ENCODE measurements at regions not wholly inside any gene's neighbourhood (a gene's known extent, or its start where the extent isn't known, plus 50 kb on each side); places are given as distances from the start of the nearest gene placed in this dataset.
"Not testable (repeated sequence)": the region's sequence is repeated elsewhere in the genome, so short reads cannot be mapped to it uniquely, and the experiment has no call there.

GRCh38 chr14:106083082-106083481 lies 556.7 kb downstream of the TMEM121 start:
- no peak for DNase-seq

- no peak for DNase-seq
These were observed 561.5 kb downstream of the TMEM121 start for GRCh38 chr14:106087837-106088236.

GRCh38 chr14:106088860-106089259 lies 562.5 kb downstream of the TMEM121 start:
- DNase-seq = not testable (repeated sequence)

GRCh38 chr14:106094654-106095189 lies 568.3 kb downstream of the TMEM121 start:
- DNase-seq = no peak

GRCh38 chr14:106107703-106108102 lies 581.3 kb downstream of the TMEM121 start:
- no peak for DNase-seq

- DNase-seq = no peak
These were observed 583.0 kb downstream of the TMEM121 start for GRCh38 chr14:106109337-106109736.

GRCh38 chr14:106115401-106115800 lies 589.0 kb downstream of the TMEM121 start:
- DNase-seq = no peak

GRCh38 chr14:106116339-106116930 lies 590.1 kb downstream of the TMEM121 start:
- DNase-seq = not testable (repeated sequence)

- DNase-seq = no peak
These were observed 593.7 kb downstream of the TMEM121 start for GRCh38 chr14:106120101-106120500.

GRCh38 chr14:106129274-106129673 lies 602.9 kb downstream of the TMEM121 start:
- no peak for DNase-seq

- not testable (repeated sequence) for DNase-seq
These were observed 603.7 kb downstream of the TMEM121 start for GRCh38 chr14:106129904-106130661.

- not testable (repeated sequence) for DNase-seq
These were observed 606.7 kb downstream of the TMEM121 start for GRCh38 chr14:106133126-106133525.

GRCh38 chr14:106134886-106135285 lies 608.5 kb downstream of the TMEM121 start:
- DNase-seq = no peak

- DNase-seq = no peak
These were observed 615.1 kb downstream of the TMEM121 start for GRCh38 chr14:106141242-106142220.

- DNase-seq = not testable (repeated sequence)
These were observed 619.3 kb downstream of the TMEM121 start for GRCh38 chr14:106145731-106146130.

GRCh38 chr14:106153362-106153955 lies 627.1 kb downstream of the TMEM121 start:
- DNase-seq = peak in 1 of 2 donors; percentile 28

GRCh38 chr14:106163316-106163715 lies 636.9 kb downstream of the TMEM121 start:
- DNase-seq = no peak

- not testable (repeated sequence) for DNase-seq
These were observed 637.4 kb downstream of the TMEM121 start for GRCh38 chr14:106163812-106164211.

- no peak for DNase-seq
These were observed 639.8 kb downstream of the TMEM121 start for GRCh38 chr14:106166232-106166631.

- DNase-seq = no peak
These were observed 640.3 kb downstream of the TMEM121 start for GRCh38 chr14:106166650-106167204.

- DNase-seq = not testable (repeated sequence)
These were observed 643.8 kb downstream of the TMEM121 start for GRCh38 chr14:106170163-106170658.

- DNase-seq = no peak
These were observed 647.8 kb downstream of the TMEM121 start for GRCh38 chr14:106174206-106174605.

Measured in hippocampal formation (tissue), 2 donors.